ENCODE measurements at regions not wholly inside any gene's neighbourhood (a gene's known extent, or its start where the extent isn't known, plus 50 kb on each side); places are given as distances from the start of the nearest gene placed in this dataset.
"Not testable (repeated sequence)": the region's sequence is repeated elsewhere in the genome, so short reads cannot be mapped to it uniquely, and the experiment has no call there.

DNA sequence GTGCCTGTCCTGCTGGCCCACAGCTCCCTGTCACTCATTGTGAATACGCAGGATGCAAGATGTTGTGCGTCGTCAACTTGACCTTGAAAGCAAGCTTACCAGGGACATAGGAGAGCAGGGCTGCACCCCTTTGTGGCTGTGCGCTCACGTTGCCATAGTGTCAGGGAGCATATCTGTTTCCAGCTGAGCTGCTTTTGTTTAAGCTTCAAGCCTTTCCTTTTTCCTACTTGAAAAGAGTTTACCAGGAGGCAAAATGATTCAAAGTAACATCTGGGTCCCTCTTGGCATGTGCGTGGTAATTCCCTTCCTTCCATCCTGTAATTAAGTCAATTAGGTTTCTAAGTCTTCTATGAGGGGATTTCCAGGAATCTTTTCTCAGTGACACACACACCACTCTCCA is 537.1 kb downstream of the AJAP1 start:
- peak; percentile 76 for DNase-seq

DNA sequence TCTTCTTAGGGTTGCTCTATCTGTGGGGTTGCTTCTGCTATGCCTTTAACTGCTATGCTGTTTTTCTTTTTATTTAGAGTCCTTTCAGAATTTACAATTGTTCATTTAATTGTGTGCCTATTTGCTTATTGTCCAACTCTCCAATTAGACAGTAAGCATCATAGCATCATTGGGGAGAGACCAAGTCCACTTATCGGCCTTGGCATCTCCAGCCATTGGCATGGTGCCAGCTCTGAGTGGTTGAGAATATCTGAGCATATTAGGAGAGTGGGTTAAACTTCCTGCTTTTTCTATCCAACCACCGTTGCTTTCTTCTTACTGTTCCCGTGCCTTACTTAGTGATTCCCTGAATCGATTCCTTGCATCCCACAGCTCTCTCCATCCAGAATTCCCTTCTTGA is 535.0 kb downstream of the AJAP1 start:
- peak; percentile 1 for DNase-seq

DNA sequence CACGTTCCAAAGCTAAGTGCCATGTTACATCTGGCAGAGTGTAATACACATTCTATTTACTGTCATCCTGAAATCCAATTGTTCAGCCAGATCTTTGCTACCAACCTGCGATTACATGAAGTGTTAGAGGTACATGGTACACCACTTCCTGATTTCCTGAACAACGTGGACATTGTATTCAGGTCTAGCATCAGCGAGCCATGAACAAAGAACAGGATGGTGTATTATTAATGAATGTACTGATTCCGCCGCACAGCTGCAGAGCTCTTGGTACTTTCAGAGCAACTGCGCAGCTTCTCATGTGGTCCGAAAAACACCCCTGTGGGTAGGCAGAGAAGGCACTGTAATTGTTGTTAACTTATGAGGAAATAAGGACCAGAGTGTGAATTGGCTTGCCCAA is 511.4 kb downstream of the AJAP1 start:
- no peak for DNase-seq

DNA sequence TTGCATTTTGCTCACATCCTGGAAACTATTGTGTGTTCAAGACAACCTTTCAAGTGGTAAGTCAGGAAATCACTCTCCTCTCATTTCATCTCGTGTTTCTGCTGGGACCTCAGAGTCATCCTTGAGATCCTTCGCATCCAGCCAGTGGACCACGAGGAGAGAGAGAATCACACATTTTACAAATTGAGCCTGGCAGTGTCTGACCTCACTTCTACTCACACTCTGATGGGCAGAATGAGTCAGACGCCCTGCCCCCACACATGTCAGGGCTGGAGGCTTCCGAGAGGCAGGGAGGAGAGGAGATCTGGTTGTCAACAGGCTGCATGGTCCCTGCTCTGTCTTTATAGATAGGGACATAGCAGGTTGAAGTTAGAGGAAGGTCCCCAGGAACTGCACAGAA is 509.7 kb downstream of the AJAP1 start:
- no peak for DNase-seq

DNA sequence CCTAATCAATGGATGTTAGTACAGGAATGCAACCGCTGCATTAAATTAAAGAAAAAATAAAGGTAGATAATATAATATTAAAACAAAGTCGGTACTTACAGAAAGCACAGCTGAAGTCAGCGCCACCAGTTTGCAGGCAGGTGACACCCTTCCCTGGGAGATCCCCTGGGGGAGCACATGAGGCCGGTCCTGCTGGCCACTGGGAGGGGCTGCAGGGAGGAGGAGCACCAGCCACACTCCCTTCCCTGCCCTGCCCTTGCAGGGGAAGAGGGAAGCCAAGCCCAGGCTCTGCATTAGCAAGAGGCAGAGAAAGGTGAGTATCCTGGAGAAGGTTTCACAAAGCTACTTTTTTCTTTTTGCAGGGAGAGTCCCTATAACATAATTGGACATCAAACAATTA is 507.0 kb downstream of the AJAP1 start:
- peak; percentile 52 for DNase-seq

DNA sequence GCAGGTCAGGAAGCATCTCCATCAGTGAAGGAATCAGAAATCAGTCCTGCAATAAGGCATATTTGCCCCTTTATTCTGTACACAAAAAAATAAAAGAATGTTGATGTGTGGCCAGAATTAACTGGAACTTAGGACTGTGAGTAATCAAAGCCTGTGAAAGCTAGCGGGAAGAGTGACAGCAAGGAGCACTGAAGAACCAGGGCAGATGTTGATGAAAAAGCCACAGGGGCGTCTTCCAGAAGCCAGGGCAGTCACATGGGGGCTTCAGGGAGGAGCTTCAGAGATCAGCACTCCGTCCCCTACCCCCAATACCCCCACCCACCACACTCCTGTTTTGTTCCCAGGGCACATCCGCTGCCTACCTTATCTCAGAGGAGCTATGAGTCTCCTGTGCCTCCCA is 502.8 kb downstream of the AJAP1 start:
- DNase-seq, result no peak

DNA sequence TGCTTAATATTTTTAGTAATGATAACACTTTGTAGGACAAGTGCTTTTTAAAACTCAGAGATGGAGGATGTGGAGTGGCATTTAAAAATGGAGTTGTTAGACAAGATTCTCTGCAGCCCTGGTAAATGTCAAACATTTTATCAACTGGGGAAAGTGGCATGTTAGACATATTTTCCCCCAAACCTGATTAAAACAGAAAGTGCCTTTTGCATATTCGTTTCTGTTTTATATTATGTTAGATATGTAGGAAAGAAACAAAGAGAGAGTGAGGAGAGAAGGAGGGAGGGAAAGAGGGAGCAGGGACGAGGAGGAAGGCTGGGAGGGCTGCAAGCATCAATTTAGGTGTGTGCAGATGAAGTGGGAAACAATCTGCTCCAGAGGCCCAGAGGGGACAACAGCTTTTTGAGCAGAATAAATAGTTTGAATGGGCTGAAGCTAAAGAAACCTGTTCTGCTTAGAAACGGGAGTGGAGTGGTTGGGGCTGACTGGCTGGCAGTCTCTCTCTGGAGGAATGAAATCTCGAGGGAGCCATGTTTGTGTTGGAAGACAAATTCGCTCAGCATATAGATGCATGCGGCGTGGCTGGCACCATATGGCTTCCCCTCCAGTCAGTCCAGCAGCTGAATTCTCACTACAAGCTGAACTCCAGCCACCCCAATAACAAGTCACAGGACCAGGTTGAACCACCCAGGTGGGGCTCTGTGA is 502.2 kb downstream of the AJAP1 start:
- DNase-seq, result peak; percentile 54

DNA sequence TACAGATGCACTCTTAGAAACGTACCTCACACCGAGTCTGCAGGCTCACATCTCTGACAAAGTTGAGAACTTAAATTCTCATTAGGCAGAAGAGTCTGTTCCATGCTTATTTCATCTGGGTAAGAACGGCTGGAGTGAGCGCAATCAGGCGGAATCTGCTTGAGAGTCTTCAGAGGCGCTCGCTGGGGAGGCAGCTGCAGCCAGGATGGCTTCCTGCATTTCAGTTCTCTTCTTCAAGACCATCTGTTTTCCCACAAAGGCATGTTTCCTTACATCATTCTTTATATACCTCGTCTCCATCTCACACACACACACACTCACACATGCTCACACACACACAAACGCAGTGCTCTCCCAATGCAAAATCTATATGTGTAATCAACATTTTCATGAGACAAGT is 497.1 kb downstream of the AJAP1 start:
- DNase-seq, result no peak

DNA sequence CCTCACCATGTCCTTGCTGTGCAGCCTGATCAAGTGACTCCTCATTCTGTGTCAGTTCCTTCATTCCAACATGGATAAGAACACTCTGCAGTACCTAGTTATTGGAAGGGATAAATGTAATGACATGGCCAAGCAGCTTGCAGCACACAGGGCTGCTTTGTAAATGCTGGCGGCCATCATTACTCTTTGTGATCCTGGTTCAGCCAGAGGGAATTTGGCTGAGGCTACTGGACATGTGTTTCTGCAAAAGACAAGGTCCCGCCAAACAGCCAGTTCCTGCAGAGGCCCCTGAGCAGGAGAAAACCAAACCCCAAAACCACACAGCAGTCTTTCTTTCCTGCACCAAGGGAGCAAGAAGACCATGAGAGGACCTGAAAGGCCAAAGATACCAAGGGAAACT is 495.8 kb downstream of the AJAP1 start:
- DNase-seq, result no peak

DNA sequence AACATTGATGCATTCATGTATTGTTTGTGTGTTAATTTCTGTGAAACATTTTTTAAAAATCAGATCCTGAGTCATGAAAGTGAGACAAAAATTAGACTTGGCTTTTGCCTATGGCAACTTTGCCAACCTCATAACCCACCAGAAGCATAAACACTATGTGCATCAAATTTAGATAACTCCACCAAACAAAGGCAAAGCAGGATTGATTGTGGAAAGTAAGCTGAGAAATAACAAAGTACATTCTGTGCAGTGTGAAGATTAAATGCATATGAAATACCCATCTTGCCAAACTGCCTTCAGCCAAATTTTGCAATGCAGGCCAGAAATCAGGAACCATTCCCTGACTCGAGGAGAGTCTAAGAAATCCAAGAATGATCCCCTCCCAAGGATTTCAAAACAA is 493.4 kb downstream of the AJAP1 start:
- no peak for DNase-seq

DNA sequence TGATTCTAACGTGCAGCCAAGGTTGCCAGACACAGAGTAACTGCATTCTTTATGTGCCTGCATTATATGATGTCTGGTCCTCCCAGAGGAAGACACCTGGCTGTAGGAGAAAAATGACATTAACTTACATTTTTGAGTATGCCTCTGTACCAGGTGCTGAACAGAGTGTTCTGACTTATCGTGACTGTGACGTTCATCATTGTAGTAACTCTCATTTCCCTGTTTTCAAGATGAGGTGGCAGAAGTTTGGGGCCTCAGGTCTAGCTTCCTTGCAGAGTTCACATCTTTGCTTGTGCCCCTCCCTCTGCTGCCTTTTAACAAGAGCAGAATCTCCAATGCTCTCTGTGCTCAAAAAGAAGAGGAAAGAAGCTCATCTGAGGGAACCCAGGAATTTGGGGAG is 488.0 kb downstream of the AJAP1 start:
- DNase-seq, result no peak

DNA sequence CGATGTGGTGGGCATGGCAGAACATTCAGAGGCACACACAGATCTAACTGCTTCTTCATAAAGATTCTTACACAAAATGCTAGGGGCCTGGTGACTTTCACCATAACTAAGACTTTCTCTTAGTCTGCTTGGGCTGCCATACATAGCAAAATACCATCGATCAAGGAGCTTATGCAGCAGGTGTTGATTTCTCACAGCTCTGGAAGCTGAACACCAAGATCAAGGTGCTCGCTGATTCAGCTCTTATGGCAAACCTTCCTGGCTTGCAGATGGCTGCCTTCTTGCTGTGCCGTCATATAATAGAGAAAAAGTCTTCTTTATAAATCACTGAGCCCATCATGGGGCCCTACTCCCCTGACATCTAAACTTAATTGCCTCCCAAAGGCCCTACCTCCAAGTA is 487.3 kb downstream of the AJAP1 start:
- DNase-seq, result no peak

DNA sequence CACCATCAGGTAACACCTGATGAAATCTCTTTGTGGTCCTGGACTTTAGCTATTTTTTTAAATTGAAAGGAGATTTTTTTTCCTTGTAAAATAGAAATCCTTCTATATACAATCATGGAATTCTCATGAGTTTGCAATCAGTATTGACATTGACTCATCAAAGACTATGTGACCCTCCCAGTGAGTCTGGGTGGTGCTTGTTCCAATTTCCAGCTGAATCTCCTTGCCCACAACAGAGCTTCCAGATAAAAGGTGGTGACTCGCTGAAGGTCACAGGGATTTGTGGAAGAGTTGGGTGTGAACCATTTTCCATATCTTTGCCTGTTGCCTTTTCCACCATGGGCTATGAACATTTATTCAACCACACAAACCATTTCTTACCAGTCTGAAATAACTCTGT is 486.6 kb downstream of the AJAP1 start:
- DNase-seq, result no peak

DNA sequence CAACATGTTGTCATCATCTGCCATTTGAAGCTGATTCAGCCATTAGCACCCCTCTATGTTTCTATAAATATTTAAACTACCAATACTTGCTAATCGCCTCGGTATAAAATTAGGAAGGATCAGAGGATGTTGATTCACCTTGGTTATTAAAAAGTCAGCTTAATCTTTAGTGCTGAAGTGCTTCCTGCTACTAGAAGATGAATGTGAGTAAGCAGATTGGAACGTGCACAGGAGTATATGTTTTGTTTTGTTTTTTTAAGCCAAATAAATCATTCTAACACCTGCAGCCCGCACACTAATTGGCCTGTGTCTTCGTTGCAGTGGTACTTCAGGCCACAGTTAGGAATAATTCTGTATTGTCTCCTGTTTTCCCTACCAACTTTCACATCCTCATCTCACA is 485.7 kb downstream of the AJAP1 start:
- no peak for DNase-seq

DNA sequence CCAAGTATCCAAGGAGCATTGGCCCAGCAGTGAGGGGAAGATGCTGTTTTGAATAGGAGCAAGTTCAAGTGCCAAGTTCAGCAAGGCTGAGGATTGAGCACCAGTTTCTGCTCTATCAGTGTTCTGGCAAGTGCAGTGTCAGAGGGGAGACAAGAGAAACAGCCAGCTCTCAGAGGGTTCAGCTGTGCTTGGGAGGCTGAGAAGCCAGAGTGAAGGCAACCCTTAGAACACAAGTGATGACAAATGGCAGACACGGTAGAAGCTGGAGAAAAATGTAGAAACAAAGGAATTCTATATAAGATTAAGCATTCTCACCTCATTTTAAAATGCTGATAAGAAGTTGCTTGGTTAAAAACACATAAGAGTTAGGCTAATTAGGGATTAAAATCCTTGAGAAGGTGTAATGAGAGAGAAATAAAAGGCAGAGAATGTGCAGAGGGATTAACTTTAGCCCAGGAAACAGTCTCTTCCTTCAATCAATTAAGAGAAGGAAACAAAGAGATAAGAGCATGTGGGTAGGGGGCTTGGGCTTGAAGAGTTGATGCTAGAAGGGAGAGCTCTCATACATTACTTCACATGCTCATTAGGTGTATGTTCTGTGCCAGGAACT is 475.4 kb downstream of the AJAP1 start:
- no peak for DNase-seq

DNA sequence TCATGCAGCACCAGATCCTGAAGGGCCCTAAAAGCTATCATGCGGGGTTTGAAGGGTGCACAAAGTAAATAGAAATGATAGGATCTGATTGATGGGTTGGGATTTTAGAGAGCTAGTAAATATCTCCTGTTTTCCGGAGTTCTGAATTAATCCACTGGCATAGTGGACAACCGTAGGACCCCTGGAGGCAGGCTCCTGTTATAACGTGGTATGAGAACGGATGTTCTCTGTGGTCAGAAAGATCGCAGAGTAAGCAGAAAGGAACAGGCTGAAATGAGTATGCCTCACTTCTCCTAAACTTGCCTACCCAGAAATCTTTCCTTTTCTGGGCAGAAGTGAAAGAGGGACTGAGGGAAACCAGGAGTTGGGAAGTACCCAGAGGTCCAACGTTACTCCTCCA is 470.8 kb downstream of the AJAP1 start:
- DNase-seq, result no peak

DNA sequence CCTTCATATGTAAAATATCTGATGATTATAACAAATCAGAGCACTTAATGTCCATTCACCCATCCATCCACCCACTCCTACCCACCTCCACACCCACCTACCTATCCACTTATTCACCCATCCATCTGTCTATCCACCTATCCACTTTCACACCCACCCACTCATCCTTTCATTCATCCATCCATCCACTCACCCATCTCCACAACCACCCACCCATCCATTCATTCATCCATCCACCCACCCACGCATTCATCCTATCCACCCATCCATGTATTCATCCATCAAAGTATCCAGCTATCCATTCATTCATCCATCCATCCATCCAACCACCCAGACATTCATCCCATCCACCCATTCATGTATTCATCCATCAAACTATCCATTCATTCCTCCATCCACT is 466.1 kb downstream of the AJAP1 start:
- no peak for DNase-seq

DNA sequence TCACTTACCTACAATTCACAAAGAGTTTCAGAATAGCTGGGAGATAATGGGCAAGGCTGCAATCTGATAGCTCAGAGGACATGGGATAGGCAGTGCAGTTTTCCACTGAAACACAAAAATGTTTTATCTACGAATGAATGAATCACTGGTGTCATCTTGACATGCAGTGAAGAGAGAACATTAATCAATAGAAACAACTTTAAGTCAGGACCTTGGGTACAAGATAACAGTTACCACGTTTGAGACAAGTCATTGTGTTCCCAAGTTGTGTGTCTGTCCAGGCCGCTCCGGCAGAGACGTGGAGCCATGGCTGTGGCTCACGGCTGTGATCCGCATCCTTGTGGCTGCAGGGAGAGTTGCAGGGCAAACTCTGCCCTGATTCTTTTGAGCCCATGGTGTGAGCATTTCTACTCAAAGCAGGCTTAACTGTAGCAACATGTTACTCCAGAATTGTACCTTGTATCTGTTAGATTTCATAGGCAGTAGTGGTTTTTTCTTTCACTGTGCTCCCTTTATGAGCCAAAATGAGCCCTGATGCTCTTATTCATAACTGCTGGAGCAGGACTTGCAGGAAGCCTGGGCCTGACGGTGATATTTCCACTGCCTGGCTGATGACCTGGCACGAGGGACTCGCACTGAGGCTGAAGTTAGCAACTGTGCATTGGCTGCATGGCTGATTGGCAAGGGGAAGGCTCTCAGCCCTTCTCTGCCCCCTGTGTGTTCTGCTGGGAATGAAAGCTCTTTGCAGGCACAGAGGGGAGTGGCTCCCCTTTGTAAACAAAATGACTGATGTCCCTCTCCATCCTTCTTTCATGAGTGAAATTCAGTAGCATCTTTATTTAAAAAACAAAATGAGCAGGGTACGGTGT is 465.2 kb downstream of the AJAP1 start:
- peak; percentile 21 for DNase-seq

DNA sequence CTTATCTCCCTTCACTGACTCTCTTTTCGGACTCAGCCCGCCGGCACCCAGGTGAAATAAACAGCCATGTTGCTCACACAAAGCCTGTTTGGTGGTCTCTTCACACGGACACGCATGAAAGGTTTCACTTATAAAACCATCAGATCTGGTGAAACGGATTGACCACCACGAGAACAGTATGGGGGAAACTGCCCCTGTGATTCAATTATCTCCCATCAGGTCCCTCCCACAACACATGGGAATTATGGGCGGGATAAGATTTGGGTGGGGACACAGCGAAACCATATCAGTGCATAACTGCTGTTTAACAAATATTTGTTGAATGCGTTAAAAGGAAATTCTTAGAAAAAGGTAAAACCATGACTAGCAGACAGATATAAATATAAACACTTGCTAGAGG is 464.4 kb downstream of the AJAP1 start:
- DNase-seq, result not testable (repeated sequence)

DNA sequence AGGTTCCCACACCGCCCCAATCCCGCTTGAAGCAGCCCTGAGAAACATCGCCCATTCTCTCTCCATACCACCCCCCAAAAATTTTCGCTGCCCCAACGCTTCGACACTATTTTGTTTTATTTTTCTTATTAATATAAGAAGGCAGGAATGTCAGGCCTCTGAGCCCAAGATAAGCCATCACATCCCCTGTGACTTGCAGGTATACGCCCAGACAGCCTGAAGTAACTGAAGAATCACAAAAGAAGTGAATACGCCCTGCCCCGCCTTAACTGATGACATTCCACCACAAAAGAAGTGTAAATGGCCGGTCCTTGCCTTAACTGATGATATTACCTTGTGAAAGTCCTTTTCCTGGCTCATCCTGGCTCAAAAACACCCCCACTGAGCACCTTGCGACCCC is 463.9 kb downstream of the AJAP1 start:
- DNase-seq, result not testable (repeated sequence)

DNA sequence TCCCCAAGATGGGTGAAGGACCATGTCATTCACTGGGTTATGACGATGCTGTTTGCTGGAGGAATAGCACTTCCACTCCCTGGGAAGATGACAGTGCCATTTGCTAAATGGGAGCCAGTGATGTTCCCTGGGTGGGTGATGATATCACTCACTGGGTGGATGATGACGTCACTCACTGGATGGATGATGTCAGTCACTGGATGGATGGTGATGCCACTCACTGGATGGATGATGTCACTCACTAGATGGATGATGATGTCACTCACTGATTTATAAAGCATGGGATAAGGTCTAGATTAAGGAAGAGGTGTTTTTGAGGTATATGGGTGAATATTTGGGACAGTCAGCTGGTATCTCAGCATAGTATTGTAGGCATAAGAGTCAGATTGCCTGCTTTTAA is 457.2 kb downstream of the AJAP1 start:
- no peak for DNase-seq

DNA sequence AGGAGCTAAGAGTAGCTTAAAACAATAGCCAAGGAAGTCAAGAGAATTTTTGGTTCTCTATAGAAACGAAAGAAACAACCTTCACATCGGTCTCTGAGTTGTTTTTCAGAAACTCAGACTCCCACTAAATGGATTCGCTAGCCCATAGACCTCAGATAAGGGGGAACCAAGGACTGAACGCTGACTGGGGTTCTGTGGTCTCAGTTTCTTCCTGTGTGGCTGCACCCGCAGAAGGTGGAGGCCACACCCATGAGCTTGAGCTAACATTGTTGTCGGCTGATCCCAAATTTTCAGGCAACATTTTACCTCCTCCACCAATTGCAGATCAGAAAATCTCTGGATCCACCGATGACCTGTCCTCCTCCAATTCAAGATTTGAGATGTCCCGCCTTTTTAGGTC is 456.1 kb downstream of the AJAP1 start:
- DNase-seq, result no peak

DNA sequence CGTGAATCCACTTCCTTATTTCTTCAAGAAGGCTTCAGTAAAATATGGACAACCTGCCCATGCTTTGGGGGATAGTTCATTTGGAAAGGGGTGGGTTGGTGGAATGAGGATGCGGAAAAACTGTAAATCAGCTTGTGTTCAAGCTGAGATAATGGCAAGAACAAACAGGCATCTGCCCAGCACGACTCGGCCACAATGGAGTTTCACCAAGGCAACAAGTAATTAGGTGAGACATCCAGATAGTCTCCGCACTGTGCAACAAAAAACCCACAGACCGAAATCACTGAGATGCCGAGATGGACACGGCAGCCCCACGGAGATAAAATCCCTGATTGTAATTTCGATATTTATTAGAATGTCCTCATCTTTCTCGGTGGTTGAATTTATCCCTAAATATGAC is 455.2 kb downstream of the AJAP1 start:
- DNase-seq, result peak; percentile 93

DNA sequence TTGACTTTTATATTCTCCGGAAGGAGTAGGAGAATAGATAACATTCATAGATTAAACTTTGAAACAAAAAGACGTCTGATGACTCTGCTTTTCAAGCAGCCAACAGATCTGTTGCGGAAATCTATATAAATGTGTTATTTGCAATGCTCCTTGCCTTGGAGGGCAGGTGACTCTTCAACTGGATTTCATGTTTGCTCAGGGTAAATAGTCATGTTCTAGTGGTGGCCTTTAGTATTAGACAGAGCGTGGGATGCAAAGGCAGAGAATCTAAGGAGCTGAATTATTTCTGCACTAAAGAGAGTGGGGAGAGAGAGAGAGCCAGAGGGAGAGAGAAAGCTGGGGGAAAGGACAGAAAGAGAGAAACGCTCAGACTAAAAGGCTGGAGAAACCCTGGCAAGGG is 454.3 kb downstream of the AJAP1 start:
- peak; percentile 76 for DNase-seq
